ENCODE measurements at regions not wholly inside any gene's neighbourhood (a gene's known extent, or its start where the extent isn't known, plus 50 kb on each side); places are given as distances from the start of the nearest gene placed in this dataset.

GRCh38 chr12:107164392-107164791 is 71.0 kb upstream of the CRY1 start:
- no peak for DNase-seq (ENCODE audit: extremely low read depth in 1 of 4, low spot score in 3 of 4)
- Histone ChIP-seq H3K9me3 (replicated peaks; ENCODE audit: control insufficient read depth, insufficient read depth, low read depth, low read length) (no peaks in the 10 kb centered on the region), H2AFZ (ENCODE audit: low read depth, low read length) (no peak overlapping the region), H3K4me3 (no peak overlapping the region), H3K79me2 (ENCODE audit: control insufficient read depth, insufficient read depth, low read length) (no peaks in the 10 kb centered on the region), H3K27me3 (ENCODE audit: control insufficient read depth in 2 of 2, insufficient read depth in 2 of 2, low read length in 2 of 2) (no peaks in the 10 kb centered on the region; a peak in 1 of 5 replicates), H3K36me3 (ENCODE audit: control insufficient read depth, insufficient read depth, low read length) (no peaks in the 10 kb centered on the region), H3K4me2 (ENCODE audit: insufficient read depth, low read length) (no peak overlapping the region), H3K4me1 (replicated peaks in 1 of 2; ENCODE audit: control insufficient read depth in 2 of 2, insufficient read depth in 2 of 2, low read length in 2 of 2) (no peaks in the 10 kb centered on the region), H4K20me1 (replicated peaks; ENCODE audit: control insufficient read depth, insufficient read depth, low read length) (no peaks in the 10 kb centered on the region; the same call in 1 of the 2 replicates), H3K9ac (ENCODE audit: insufficient read depth in 1 of 2, low read depth in 2 of 2, low read length in 2 of 2) (no peak overlapping the region), H3K9me1 (ENCODE audit: control insufficient read depth, insufficient read depth, low read length) (no peaks in the 10 kb centered on the region), H3K27ac (ENCODE audit: extremely low read depth, low read depth, low read length) (no peak overlapping the region)
- in situ Hi-C loops (cut with MboI) (no loop called here), intact Hi-C loops (cut with micrococcal nuclease) (no loop called here)
- no peak for ATAC-seq
- CTCF ChIA-PET (ENCODE audit: low intra/inter-chr PET ratio): no interaction called here
- POLR2A ChIA-PET: no interaction called here
- 0% methylated on average over 1 of the region's 1 CpG for WGBS (ENCODE audit: insufficient coverage, low coverage, missing lambda C conversion rate)
- no peak for FAIRE-seq
- TF ChIP-seq ZNF347 (CRISPR knock-in tag; IDR thresholded peaks at IDR 0.05; ENCODE audit: low read depth) (no peak), MNT (conservative IDR thresholded peaks at IDR 0.05) (no peak), ARNT (IDR thresholded peaks at IDR 0.05) (no peak), KDM1A (IDR thresholded peaks at IDR 0.05) (no peak), ATF6 (CRISPR knock-in tag; IDR thresholded peaks at IDR 0.05) (no peak), TAF7 (tag; IDR thresholded peaks at IDR 0.05) (no peak)
- no TSS peak for BruUV-seq (replicated peaks)
